Activated naive CD4-positive, alpha-beta T cell treated with anti-CD3 and anti-CD28 coated beads for 36 hours (primary cell): ENCODE measurements at regions not wholly inside any gene's neighbourhood (a gene's known extent, or its start where the extent isn't known, plus 50 kb on each side); places are given as distances from the start of the nearest gene placed in this dataset.

Experiments
- CTCF ChIA-PET: fragments of 350-600 bp; sonication (Branson Sonifier 250); formaldehyde crosslinking; loops from one replicate; lab custom pipeline; 2021; ENCODE audit warnings: antibody characterized with exemption; lab: Charles Lee
- DNase-seq: peaks from one replicate; pipeline ENCODE4 v3.0.0-alpha.2; 2020
- H3K27ac Mint-ChIP-seq: one replicate; pipeline ENCODE4 v1.8.0; 2021; ENCODE audit warnings: mild to moderate bottlenecking, mixed read lengths
- H3K27me3 Mint-ChIP-seq: one replicate; pipeline ENCODE4 v1.8.0; 2021; ENCODE audit warnings: low read depth, mixed read lengths
- H3K36me3 Mint-ChIP-seq: one replicate; pipeline ENCODE4 v1.8.0; 2021; ENCODE audit warnings: low read depth, mixed read lengths
- H3K4me1 Mint-ChIP-seq: one replicate; pipeline ENCODE4 v1.8.0; 2021; ENCODE audit warnings: low read depth, mixed read lengths
- H3K4me3 Mint-ChIP-seq: one replicate; pipeline ENCODE4 v1.8.0; 2021; ENCODE audit warnings: mild to moderate bottlenecking, moderate library complexity, mixed read lengths
- H3K9me3 Mint-ChIP-seq: one replicate; pipeline ENCODE4 v1.8.0; 2021; ENCODE audit warnings: mixed read lengths
- intact Hi-C: fragments of 100-400 bp; cut with micrococcal nuclease; formaldehyde crosslinking; loops from one replicate; pipeline ENCODE4 v1.15.1; 2023

DNA sequence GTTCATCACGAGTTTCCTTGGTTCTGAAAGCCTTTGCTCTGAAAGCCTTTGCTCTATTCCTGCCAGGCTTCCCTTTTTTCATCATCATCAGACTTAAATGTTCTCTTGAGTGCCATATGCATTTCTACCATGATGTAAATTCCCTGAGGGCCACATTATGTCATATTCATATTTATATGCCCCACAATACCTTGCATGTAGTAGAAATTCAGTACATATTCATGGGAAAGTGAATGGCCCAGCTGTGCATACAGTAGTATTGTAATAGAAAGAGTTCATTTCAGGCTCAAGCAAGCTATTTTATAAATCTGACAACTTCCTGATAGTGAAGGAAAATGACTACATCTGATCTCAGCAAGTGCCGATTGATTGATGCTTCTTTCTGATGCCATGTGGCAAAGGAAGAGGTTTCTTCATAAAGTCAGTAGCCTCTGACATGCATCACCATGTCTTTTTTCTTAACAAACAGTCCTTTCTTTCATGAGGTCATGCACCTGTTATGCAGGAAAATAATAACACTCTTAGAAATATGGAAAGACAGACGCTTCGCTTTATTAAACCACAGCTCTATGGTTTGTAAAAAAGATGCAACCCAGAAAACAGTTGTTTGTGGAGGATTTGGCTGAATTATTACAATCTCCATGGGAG lies 308.7 kb downstream of the SAMD5 start:
- Mint-ChIP-seq H3K4me1 (no peaks in the 10 kb centered on the region), H3K4me3 (no peak overlapping the region), H3K27me3 (no peaks in the 10 kb centered on the region), H3K27ac (no peak overlapping the region), H3K36me3 (no peaks in the 10 kb centered on the region), H3K9me3 (no peaks in the 10 kb centered on the region)
- intact Hi-C loops: no loop called here
- no peak for DNase-seq
- CTCF ChIA-PET: no interaction called here

DNA sequence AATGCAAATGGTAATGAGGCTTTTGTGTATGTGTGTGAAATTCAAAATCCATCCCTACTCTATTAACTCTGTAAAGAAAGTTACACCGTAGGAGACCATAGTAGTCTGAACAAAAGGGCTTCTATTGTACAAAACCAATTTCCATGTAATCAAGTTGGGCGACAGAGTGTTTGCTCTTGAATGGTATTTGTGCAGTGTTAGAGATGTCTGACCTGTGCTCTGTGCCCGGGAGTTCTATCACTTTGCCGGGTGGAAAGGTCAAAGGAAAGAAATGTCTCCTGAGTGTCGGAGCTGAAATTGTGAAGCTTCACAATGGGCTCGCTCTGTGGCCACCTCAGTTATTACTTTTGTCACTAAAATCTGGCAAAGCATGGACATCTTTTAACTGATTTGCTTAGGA lies 312.0 kb downstream of the SAMD5 start:
- no peak for DNase-seq
- intact Hi-C loops: no loop called here
- Mint-ChIP-seq H3K36me3 (no peaks in the 10 kb centered on the region), H3K9me3 (no peaks in the 10 kb centered on the region), H3K4me1 (no peaks in the 10 kb centered on the region), H3K27me3 (no peaks in the 10 kb centered on the region), H3K4me3 (no peak overlapping the region), H3K27ac (no peak overlapping the region)
- CTCF ChIA-PET: no interaction called here

DNA sequence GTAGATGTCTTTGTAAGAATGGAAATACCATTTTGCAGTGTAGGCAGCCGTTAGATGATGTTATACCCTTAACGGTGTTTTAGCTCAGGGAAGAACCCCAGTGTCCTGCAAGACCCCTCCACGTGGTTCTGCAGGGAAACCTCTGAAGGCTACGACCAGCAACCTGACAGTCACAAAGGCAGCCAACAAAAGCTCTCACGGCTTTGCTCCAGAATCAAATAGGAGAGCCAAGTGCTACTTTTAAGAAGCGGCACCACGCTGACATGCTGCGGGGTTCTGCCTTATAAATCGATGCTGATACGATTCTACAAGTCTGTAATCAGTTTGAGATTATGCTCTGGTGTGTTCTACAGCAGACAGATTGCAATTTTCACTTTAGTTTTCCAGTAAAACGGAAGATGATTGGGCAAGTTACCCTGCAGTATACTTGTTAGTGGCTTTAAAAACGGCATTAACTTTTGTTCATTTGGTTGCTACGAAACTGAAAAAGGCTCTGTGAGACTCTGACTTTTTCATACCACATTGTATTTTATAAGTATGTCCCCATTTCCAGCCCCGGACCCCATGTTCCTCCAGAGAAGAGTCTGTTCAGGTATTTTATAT lies 312.9 kb downstream of the SAMD5 start:
- no peaks in the 10 kb centered on the region for H3K36me3 Mint-ChIP-seq
- no peaks in the 10 kb centered on the region for H3K9me3 Mint-ChIP-seq
- no peak overlapping the region for H3K4me3 Mint-ChIP-seq
- H3K27me3 Mint-ChIP-seq: no peaks in the 10 kb centered on the region
- H3K27ac Mint-ChIP-seq: no peak overlapping the region
- intact Hi-C loops: no loop called here
- no peak for DNase-seq
- CTCF ChIA-PET: no interaction called here
- H3K4me1 Mint-ChIP-seq: no peaks in the 10 kb centered on the region

DNA sequence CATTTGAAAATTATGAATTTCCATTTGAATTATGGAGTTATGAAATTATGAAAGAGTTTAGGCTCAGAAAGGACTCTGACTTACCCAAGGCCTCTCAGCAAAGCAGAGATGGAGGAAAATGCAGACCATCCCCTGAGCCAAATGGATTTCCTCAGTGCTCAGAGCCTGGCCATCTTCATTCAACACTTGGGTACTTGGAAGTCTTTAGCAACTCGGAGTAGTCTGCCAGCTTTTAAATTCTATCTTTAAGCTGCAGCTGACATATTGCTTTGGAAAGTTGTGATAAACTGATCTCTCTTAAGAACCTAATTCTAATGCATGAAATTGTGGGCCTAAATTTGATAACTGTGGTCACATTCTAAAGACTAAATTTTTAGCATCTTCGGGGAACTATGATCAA lies 315.4 kb downstream of the SAMD5 start:
- CTCF ChIA-PET: no interaction called here
- Mint-ChIP-seq H3K36me3 (no peaks in the 10 kb centered on the region), H3K27ac (no peak overlapping the region), H3K4me1 (no peaks in the 10 kb centered on the region), H3K27me3 (no peaks in the 10 kb centered on the region), H3K9me3 (no peaks in the 10 kb centered on the region), H3K4me3 (no peak overlapping the region)
- no peak for DNase-seq
- intact Hi-C loops: no loop called here

DNA sequence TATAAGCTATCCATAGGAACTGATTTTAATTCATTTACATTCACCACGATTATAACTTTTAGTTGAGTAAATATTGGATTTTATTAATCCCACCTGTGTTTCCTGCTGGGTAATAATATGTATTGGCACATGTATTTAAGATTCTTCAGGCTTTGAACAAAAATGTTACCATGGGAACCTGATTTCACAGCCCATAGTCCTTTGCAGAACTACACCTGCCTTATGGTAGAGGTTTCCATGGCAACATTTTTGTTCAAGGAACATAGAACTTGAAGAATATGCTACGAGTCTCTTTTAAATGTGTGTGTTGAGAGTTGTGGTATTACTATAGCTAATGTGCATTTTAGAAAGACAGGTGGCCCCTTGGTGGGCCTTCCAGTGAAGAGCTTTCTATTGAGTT lies 317.4 kb downstream of the SAMD5 start:
- Mint-ChIP-seq H3K36me3 (no peaks in the 10 kb centered on the region), H3K27ac (no peak overlapping the region), H3K27me3 (no peaks in the 10 kb centered on the region), H3K4me3 (no peak overlapping the region), H3K9me3 (no peaks in the 10 kb centered on the region), H3K4me1 (no peaks in the 10 kb centered on the region)
- no peak for DNase-seq
- intact Hi-C loops: no loop called here
- CTCF ChIA-PET: no interaction called here

DNA sequence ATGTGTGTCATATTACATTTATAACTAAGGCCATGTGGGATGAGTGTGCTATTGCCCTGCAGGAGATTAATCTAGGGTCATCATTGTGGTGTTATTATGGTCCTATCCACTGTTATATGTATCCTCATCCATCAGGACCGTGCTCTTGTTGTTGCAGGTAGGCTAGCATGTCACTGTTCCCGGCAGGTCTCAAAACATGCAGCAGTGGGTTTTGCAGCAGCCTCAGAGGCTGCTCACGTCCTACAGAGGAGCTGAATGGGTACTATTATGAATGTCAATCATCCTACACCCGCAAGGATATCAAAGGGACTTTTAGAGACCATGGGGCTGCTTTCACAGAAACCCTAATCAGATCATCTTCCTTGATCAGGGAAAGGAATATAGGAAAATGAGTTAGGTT lies 318.2 kb downstream of the SAMD5 start:
- no peak for DNase-seq
- Mint-ChIP-seq H3K36me3 (no peaks in the 10 kb centered on the region), H3K4me1 (no peaks in the 10 kb centered on the region), H3K9me3 (no peaks in the 10 kb centered on the region), H3K27ac (no peak overlapping the region), H3K27me3 (no peaks in the 10 kb centered on the region), H3K4me3 (no peak overlapping the region)
- CTCF ChIA-PET: no interaction called here
- intact Hi-C loops: no loop called here

DNA sequence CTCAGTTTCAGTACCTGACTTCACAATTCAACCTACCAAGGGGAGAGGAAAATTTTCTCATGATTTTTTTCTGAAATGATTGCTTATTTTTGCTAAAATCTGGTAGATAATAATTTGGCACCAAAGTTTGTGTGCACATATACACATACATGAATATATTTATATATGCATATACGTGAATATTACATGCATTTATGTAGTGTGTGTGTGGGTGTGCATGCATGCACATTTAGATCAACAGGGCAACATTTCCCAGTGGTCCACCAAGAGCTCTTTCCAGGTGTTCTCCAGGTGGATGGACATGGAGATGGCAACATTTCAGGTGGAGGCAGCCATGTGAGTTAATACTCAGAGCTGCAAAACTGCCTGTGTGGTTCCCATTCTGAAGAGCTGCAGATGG lies 320.9 kb downstream of the SAMD5 start:
- no peak overlapping the region for H3K4me3 Mint-ChIP-seq
- H3K36me3 Mint-ChIP-seq: no peaks in the 10 kb centered on the region
- no peak for DNase-seq
- H3K27ac Mint-ChIP-seq: no peak overlapping the region
- intact Hi-C loops: no loop called here
- no peaks in the 10 kb centered on the region for H3K4me1 Mint-ChIP-seq
- peaks cover 2% of the 10 kb centered on the region for H3K27me3 Mint-ChIP-seq
- no peaks in the 10 kb centered on the region for H3K9me3 Mint-ChIP-seq
- CTCF ChIA-PET: no interaction called here

DNA sequence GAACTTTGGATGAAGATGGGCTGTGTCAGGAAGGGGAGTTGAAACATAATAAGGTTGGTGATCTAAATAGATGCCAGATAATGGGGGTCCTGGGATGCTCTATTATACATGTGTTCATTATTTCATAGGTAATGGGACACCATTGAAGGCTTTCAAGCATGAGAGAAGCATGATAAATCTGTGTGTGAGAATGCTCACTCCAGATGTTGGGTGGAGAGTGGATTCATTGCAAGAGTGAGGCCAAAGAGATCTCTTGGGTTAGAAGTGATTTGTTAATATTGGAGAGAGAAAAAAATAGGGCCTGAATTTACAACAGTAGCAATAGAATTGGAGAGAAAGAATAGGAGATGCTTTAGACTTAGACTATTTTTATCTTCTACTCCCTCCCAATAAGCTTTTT lies 321.3 kb downstream of the SAMD5 start:
- CTCF ChIA-PET: no interaction called here
- Mint-ChIP-seq H3K9me3 (no peaks in the 10 kb centered on the region), H3K4me3 (no peak overlapping the region), H3K4me1 (no peaks in the 10 kb centered on the region), H3K27ac (no peak overlapping the region), H3K36me3 (no peaks in the 10 kb centered on the region), H3K27me3 (peaks cover 2% of the 10 kb centered on the region)
- DNase-seq: no peak
- intact Hi-C loops: no loop called here

DNA sequence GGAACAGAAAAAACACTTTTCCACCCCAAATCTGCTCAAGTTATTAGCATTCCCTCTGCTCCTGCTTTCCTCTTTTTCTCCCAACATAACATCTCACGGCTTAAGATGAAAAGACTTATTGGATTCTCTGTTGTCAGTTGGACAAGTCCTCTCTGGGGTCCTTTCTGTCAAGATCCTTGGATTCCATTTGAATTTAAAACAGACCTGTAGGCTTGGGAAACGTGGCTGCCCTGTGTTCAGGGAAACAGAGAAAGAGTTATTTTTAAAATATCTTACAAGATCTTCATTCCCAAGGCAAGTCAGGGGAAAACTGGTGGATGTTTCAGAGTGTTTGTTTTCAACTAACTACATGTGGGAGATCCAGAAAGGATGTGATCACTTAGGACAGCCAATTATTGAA lies 322.9 kb downstream of the SAMD5 start:
- Mint-ChIP-seq H3K9me3 (no peaks in the 10 kb centered on the region), H3K27ac (no peak overlapping the region), H3K4me3 (no peak overlapping the region), H3K27me3 (peaks cover 2% of the 10 kb centered on the region), H3K4me1 (no peaks in the 10 kb centered on the region), H3K36me3 (no peaks in the 10 kb centered on the region)
- no peak for DNase-seq
- CTCF ChIA-PET: no interaction called here
- intact Hi-C loops: no loop called here

DNA sequence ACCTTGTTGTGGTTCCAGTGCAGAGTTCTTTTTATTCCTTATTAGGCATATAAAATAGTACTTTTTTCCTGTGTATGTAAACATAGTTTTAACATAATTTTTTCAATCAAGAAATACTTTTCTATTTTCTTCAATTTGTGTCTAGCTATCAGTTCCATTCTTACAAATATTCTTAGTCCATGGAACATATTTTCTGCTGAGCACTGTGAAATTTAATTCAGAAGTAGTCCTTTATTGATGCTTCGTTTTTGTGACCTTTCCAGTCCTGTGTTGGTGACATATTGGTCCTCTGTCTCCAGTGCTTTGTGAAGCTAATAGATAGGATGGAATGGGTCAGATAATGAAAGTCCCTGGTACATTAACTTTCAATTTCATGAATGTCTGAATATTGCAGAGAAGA lies 325.1 kb downstream of the SAMD5 start:
- CTCF ChIA-PET: no interaction called here
- H3K27me3 Mint-ChIP-seq: peaks cover 2% of the 10 kb centered on the region
- no peaks in the 10 kb centered on the region for H3K36me3 Mint-ChIP-seq
- no peaks in the 10 kb centered on the region for H3K4me1 Mint-ChIP-seq
- no peak overlapping the region for H3K4me3 Mint-ChIP-seq
- DNase-seq: no peak
- no peak overlapping the region for H3K27ac Mint-ChIP-seq
- intact Hi-C loops: no loop called here
- H3K9me3 Mint-ChIP-seq: no peaks in the 10 kb centered on the region

DNA sequence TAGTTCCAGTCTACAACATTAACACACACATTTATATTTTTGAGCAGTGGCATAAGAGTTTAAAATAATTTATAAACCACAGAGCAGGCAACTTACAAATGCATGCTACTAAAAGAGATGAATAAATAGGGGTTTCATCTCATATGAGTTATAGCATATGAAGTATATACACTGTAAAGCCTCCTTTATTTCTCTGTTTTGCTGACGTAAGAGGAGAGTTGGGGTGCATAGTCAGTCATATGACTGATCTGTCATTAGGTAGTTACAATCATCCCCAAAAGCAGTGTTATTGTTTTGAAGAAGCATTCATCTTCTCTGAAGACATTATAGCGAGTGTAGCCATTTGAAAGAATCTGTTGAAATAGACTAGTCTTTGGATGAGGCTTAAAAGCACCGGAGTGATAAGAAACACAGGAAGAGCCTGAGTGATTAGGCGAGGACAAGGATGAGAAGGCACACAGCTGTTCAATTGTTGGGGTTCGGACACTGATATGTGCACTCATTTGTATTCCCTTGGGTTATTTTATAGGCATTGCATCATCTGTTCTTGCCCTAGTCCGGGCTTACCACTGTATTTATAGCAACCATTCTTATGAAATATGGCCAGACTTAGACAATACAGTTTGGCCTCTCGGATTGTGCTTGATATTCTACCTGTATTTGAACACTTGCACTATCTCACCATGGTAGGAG lies 325.7 kb downstream of the SAMD5 start:
- CTCF ChIA-PET: no interaction called here

DNA sequence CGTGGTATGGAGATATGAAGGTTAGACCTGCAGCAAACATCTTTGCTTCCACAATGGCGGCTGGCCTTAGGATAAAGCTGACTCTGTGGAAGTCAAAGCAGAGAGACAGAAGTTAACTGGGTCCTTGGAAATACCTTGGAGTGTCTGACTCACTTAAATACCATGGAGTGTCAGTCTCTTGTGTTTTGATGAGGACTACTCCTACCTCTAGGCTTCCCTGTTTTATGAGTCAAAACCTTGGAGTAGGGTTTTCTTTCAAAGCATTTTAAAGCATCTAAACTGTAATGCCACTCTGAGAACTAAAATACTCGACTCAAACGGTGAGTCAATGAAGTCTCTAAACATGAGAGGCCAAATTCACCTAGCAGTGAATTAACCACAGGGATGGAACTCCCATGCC lies 329.1 kb downstream of the SAMD5 start:
- Mint-ChIP-seq H3K27me3 (peaks cover 2% of the 10 kb centered on the region), H3K36me3 (no peaks in the 10 kb centered on the region), H3K9me3 (no peaks in the 10 kb centered on the region), H3K27ac (no peak overlapping the region), H3K4me1 (no peaks in the 10 kb centered on the region), H3K4me3 (no peak overlapping the region)
- CTCF ChIA-PET: no interaction called here
- no peak for DNase-seq
- intact Hi-C loops: no loop called here

More for the DNA sequence above, 325.7 kb downstream of the SAMD5 start:
- H3K9me3 Mint-ChIP-seq: no peaks in the 10 kb centered on the region
- peaks cover 2% of the 10 kb centered on the region for H3K27me3 Mint-ChIP-seq
- no peak for DNase-seq
- H3K36me3 Mint-ChIP-seq: no peaks in the 10 kb centered on the region
- H3K4me3 Mint-ChIP-seq: no peak overlapping the region
- no peak overlapping the region for H3K27ac Mint-ChIP-seq
- H3K4me1 Mint-ChIP-seq: no peaks in the 10 kb centered on the region
- intact Hi-C loops: no loop called here
